Globus pallidus (tissue), 1 donor: ENCODE measurements at regions not wholly inside any gene's neighbourhood (a gene's known extent, or its start where the extent isn't known, plus 50 kb on each side); places are given as distances from the start of the nearest gene placed in this dataset.

Experiments
- DNase-seq: peaks from one replicate; pipeline ENCODE4 v3.0.0-alpha.2; 2015; ENCODE audit warnings: low spot score

DNA sequence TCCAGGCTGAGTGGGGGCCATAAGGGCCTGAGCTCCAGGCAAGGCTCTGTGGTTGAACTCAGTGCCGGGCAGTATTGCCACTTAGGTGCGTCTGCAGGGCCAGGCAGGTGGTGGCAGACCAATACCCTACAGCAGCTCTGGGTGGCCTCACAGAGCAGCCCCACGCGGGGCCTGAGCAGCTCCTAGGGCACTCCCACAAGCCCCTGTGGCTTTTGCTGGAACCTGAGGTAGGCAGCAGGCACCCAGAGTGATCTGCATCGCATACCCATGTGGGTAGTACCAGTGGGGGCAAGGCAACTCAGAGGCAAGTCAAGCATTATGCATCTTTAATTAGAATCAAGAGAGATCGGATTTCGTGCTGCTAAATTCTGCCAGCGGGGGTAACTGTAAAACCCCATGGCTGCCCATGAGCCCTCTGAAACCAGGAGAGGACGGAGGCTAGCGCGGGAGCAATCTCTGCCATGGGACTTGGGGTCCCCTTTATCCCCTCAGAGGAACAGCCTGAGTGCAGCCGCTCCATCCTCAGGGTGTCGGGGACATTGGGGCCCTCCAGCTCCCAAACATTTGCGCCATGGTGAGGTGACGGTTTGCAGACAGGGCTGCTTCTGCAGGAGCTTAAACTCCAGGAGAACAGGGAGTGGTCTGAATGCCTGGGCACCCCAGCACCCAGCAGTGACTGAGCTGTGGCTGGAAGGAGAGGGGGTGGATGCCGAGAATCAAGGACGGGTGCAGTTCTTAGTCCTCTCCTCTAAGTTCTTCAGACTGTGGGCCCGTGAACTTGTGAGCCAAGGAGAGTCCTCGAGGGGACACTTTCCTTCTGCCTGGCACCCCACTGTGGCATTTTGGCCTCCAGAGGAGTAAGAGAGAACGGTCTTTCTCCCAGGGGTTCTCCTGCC, 62.4 kb upstream of the PCSK6 start:
- DNase-seq, result no peak

DNA sequence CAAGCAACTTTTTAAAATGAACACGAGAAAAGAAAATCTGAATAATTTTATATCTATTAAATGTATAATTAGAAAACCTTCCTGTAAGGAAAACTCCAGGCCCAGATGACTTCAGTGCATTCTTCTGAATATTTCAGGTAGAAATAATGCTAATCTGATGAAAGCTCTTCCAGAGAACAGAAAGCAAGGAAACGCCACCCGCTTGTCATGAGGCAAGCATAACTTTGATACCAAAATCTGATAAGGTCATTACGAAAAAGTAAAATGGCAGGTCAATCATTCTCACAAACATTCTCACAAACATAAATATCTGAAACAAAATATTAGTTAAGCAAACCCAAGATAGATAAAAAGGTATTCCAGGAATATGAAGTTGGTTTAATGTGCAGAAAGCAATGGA, 60.6 kb upstream of the PCSK6 start:
- no peak for DNase-seq

DNA sequence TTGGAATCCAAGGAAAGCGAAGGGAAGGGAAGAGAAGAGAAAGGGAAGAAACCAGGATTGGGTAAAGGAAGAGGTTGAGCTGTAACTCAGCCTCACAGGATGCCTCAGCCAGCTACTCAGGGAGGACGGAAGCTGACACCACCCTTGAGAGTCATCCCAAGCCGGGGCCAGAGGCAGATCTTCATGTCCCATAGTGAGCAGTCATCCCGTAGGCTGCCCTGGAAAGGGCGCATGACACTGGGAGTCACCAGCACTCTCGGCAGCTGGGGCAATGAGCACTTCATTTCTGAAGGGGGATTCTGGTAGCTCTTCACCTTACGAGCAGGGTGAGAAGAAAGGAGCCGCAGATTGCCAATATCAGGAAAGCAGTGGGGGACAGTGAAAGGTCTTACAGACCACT, 60.1 kb upstream of the PCSK6 start:
- DNase-seq, result no peak

DNA sequence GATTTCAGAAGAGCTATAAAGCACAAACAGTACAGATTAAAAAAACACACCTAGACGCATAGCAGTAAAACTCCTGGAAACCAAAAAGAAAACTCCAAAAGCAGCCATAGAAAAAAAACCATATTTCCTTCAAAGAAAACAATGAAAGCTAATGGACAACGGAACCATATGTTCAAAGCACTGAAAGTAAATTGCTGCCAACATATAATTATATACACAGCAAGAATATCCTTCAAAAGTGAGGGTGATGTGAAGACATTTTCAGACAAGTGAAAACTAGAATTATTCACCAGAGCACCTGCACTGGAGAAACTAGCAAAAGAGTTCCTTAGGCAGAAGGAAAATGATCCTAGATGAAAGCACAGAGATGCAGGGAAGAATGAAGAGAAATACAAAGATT, 58.2 kb upstream of the PCSK6 start:
- DNase-seq, result no peak

DNA sequence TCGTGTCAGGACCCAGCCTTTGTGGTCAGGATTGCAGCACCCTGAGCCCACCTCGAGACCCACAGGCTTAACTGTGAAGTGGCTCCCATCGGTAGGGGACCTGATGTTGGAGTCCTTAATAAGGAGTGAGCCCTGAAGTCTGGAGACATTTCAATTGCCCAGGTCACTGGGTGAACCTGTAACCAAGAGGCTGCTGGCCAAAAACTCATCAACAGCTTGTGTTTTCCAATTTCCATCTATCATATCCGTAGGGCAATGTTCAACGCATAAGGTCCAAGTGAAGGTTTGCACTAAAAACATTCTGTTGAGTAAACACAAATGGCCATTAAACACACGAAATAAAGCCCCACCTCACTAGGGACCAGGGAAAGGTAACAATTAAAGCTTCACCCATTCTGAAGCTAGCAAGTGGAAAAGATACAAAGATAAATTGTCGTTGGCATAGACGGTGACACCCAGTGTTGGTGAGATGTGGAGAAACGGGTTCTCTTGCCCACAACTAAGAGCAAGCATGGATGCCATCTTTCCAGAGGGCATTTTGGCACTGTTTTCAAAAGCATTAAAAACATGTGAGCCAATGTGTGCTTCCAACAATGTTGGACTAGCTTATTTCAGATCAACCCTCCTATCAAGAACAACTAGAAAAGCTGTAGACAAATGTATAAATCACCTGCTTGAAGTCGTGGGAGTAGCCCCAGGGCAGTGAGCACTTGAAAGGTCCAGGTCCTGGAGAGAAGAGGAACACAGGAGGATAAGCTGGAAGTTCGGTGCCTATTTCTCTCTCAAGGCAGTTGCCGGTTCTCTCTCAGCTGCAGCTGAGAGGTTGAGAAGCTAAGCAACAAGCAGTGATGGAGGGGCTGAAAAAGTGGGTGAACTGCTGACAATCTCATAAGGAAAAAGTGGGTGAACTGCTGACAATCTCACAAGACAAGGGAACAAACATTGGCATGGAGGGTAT, 56.3 kb upstream of the PCSK6 start:
- no peak for DNase-seq

DNA sequence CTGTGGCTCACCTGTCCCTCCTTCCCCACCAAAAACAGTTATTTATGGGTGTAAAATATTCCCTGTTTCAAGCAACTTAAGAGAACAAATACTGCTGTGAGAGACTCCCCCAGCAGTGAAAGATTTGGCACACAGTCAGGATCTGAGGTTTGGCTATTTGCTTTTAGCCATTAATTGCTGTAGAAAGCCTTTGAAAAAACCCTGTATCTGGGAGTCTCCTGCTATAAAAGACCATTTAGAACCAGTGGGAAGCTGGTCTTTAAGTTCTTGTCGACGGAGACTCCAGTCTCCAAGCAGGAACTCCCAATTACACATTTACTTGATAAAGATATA, 55.1 kb upstream of the PCSK6 start:
- no peak for DNase-seq

DNA sequence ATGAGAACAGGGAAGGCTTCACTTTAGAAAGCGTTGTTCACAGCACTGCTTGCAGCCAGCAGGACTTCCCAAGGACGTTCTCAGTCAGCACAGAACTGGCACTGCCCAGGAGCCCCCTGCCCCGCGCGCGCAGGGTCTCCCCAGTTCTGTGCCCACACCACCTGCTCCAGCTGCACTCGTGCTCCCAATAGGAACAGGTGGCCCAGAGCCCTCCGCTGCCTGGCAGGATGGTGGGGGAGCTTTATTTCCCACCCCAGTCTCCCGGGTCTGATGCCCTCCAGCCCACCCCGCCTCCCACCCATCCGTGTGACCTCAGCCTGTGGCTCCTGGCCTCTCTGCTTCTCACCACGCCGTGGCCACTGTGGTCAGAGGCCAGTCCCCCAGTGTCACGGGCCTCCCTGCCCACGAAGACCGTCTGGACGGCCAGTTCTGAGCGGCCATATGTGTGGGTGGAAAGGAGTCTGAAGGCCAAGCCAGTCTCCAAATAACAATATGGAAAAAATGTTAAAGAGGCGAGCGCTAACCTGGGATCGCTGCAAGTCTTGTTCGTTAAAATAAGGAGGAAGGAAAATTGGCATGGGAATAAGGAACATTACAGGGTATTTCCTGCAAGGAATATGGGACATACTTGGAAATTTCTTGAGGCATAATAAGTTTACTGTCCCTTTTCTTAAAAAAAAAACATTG, 54.6 kb upstream of the PCSK6 start:
- DNase-seq, result no peak

DNA sequence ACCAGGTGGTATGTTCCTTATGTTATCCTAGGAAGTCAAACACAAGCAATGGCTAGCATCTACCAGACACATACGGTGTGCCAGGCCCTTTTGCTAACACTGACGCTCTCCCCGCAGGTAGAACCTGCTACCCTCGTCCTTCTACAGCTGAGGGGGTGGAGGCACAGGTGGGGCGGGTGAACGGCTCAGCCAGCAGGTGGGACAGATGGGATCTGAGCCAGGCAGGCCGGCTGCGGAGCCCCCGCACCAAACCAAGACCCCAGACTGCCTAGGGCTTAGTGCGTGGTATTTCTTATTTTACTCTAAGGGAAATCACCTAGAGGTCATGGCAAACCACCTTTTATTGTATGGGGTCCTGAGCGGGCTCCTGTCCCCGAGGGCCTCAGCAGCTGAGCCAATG, 53.9 kb upstream of the PCSK6 start:
- DNase-seq, result no peak

DNA sequence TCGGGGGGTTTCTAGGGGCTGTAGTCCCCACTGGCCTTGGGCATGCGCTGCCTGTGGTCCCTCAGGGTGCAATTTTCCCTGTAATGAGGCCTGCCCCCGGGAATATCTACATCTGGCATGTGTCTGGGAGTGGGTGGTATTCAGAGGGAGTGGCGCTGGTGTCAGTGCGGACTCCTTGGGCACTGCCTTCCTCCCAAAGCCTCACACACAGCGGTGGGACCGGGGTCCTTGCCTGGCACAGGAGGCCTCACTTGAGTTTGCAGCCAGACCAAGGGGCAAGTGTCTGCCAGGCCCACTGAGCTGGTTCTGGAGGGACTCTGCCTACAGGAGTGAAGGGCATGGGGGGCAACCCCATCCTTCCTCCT, 53.5 kb upstream of the PCSK6 start:
- no peak for DNase-seq

DNA sequence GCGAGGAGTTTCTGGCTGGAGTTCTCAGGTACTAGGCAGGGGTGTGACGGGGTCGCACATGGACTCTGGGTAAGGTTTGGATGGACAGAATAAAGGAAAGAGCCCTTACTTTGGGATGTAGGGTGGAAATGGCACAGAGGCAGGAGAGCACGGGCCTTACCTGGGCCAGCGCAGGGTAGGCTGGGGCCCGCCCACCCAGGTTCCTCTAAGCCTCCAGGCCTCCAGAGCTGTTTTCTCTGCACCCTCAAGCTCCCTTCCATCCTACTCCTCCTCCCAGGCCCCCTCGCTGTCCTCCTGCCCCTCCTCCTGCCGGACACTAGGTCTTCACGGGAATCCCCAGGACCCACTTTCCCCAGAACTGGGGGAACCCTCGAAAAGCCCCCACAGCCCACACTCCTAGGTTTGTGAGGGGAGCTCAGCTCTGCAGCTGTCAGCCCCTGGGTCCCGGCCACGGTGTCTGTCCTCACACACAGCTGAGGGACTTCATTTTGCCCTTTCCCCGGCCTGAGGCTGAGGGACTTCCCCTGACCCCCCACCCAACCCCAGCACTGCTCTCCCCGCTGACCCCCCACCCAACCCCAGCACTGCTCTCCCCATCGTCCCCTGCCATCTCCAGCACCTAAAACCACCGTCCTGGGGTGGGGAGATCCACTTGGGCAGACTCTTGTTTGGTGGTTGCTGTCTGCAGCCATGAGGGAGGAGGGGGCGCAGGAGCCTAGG, 53.0 kb upstream of the PCSK6 start:
- no peak for DNase-seq

DNA sequence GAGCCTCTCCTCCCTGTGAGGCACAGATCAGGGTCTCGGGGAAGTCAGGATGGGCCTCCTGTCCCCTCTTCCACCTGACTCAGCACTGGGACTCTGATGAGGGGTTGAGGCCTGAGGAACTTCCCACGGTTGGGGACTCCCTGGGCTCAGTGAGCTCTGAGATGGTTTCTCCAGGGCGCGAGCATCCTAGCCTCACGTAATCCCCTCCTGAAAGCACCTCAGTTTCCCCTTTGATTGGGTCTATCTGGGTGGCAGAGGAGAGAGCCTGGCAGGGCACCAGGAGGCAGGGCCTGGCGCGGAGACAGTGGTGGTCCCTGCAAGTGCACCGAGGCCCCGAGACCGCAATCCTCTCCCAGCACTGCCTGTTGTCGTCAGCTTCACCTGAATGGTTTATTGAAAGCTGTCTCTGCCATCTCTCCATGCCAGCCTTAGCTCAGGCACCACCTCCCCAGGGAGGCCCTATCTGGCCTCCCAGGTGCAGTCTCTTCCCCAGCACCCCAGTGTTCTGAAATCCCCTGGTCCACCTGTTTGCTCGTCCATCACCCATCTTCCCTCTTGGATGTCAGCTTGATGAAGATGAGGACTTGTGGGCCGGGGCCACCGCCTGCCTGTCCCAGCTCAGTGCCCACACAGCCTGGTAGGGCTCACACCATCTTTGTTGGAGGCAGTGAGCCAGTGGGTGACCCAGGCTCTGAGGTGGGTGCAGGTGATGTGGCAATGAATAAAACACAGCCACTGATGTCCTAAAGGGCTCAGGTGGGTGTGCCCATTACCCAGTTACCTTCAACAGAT, 52.2 kb upstream of the PCSK6 start:
- no peak for DNase-seq

DNA sequence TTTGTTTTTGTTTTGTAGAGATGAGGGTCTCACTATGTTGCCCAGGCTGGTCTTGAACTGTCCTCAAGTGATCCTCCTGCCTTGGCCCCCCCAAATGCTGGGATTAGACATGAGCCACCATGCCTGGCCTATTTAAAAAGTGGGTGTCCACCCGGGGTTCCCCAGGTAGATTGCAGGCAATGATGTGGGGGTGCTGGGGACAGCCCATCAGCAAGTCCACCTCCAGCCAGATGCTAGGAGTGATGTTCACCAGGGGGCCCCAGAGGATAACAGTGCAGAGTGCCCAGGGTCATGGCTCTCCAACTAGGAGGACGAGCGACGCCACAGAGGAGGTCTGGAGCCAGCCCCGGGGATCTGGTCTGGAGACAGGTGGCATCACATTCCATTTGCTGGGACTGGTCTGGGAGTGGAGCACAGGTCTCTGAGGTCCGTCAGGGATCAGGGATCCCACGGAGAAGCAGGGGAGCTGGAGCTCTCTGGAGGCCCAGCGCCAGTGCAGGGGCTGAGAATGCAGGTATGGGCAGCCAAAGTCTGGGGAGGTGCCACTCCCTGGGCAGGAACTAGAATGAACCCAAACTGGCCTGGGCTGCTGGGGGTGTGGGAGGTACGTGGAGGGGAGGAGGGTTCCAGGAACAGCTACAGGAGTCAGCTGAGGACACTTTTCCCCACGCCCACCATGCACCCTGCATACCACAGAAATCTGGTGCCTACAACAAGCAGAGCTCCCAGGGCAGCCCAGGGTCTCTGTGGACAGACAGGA, 51.2 kb upstream of the PCSK6 start:
- no peak for DNase-seq

DNA sequence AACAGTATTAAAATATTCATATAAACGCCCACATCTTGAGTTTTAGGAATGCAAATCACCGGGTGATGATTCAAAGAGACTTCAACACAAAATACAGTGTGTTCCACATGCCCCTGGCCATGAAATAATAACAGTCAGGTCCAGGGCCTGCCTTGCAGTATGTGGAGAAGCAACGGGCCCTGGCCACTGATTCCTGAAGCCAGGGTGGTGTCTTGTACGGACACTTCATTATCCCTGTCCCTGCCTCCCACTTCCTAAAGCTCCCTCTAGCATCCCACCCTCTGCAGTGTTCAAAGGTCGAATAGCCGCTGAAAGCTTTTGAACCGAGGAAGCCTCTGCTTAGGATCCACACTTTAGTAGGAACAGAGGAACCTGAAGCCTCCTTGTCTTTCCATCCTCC, 50.4 kb upstream of the PCSK6 start:
- no peak for DNase-seq

DNA sequence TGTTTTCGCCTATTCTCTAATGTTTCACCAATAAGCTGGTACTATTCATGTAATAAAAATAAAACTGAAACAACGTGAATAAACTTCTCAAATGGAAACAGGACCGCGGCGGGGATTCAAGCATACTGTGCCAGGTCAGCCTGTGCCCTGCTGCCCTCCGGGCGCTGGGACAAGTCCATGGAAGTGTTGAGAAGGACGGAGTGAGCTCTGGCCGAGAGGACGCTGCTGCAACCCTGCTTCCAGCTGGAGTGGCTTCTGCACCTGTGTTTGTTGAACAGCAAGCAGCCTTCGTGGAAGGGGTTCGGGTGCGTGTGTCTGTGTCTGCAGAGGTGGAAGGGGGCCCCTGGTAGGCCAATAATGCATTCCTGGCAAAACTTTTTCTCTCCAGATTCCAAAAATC, 50.0 kb upstream of the PCSK6 start:
- no peak for DNase-seq
